OCI-LY3 (cell line): ENCODE measurements at regions not wholly inside any gene's neighbourhood (a gene's known extent, or its start where the extent isn't known, plus 50 kb on each side); places are given as distances from the start of the nearest gene placed in this dataset.

Experiments used
- CTCF ChIP-seq: fragments of 200-600, 300-600 bp; sonication (generic); IDR thresholded peaks from 2 replicates; pipeline ENCODE4 v1.5.1; 2014; ENCODE audit warnings: antibody characterized with exemption, low read length, low read depth
- EZH2phosphoT487 ChIP-seq: fragments of 200-600 bp; shearing (Covaris generic); IDR thresholded peaks from 2 replicates; pipeline ENCODE4 v1.6.1; 2018; ENCODE audit warnings: antibody characterized with exemption, mixed run types, low read depth

GRCh38 chr21:35854281-35854680 is 206.0 kb downstream of the SETD4 start:
- TF ChIP-seq CTCF (no peak), EZH2phosphoT487 (no peak)
